ENCODE measurements at regions not wholly inside any gene's neighbourhood (a gene's known extent, or its start where the extent isn't known, plus 50 kb on each side); places are given as distances from the start of the nearest gene placed in this dataset.

GRCh38 chr3:107067421-107067820, 309.8 kb upstream of the CCDC54 start:
- Mint-ChIP-seq H3K9me3 (no peaks in the 10 kb centered on the region), H3K4me3 (no peak overlapping the region)

GRCh38 chr3:107068980-107069379, 308.3 kb upstream of the CCDC54 start:
- Mint-ChIP-seq H3K27ac (no peak overlapping the region), H3K9me3 (no peaks in the 10 kb centered on the region), H3K4me3 (no peak overlapping the region)

More at GRCh38 chr3:107067421-107067820, 309.8 kb upstream of the CCDC54 start:
- Mint-ChIP-seq H3K4me1 (ENCODE audit: low read depth) (peaks cover 16% of the 10 kb centered on the region), H3K36me3 (ENCODE audit: low read depth) (no peaks in the 10 kb centered on the region), H3K27me3 (peaks cover 7% of the 10 kb centered on the region), H3K27ac (no peak overlapping the region)

DNA sequence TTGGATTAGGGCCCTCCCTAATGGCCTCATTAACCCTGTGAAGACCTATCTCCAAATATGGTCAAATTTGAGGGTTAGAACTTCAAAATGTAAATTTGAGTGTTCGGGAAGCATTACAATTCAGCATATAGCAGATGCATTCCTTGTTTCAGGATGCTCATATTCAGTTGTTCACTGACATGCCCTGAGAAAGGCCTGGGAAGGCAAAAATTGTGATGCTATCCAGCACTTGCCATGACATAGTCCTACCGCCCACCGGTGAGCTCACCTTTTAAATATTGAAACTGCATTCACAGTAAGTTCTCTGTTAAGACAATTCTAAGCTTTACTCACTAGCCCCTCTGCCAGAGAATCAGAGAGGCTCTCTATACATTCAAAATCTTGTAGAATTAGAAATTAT, 300.3 kb upstream of the CCDC54 start:
- Mint-ChIP-seq H3K4me1 (ENCODE audit: low read depth) (no peaks in the 10 kb centered on the region), H3K36me3 (ENCODE audit: low read depth) (no peaks in the 10 kb centered on the region), H3K4me3 (no peak overlapping the region), H3K27ac (no peak overlapping the region), H3K9me3 (no peaks in the 10 kb centered on the region), H3K27me3 (no peaks in the 10 kb centered on the region)

More at GRCh38 chr3:107068980-107069379, 308.3 kb upstream of the CCDC54 start:
- peaks cover 16% of the 10 kb centered on the region for H3K4me1 Mint-ChIP-seq (ENCODE audit: low read depth)
- H3K27me3 Mint-ChIP-seq, result peaks cover 7% of the 10 kb centered on the region
- H3K36me3 Mint-ChIP-seq (ENCODE audit: low read depth), result no peaks in the 10 kb centered on the region

GRCh38 chr3:107077391-107077790, 299.8 kb upstream of the CCDC54 start:
- no peaks in the 10 kb centered on the region for H3K36me3 Mint-ChIP-seq (ENCODE audit: low read depth)

GRCh38 chr3:107082527-107082926, 294.7 kb upstream of the CCDC54 start:
- H3K36me3 Mint-ChIP-seq (ENCODE audit: low read depth), result no peaks in the 10 kb centered on the region
- H3K4me3 Mint-ChIP-seq, result no peak overlapping the region
- H3K4me1 Mint-ChIP-seq (ENCODE audit: low read depth), result no peaks in the 10 kb centered on the region
- no peak overlapping the region for H3K27ac Mint-ChIP-seq
- H3K9me3 Mint-ChIP-seq, result no peaks in the 10 kb centered on the region
- peaks cover 6% of the 10 kb centered on the region for H3K27me3 Mint-ChIP-seq

More at GRCh38 chr3:107077391-107077790, 299.8 kb upstream of the CCDC54 start:
- Mint-ChIP-seq H3K4me1 (ENCODE audit: low read depth) (no peaks in the 10 kb centered on the region), H3K9me3 (no peaks in the 10 kb centered on the region), H3K27me3 (no peaks in the 10 kb centered on the region), H3K4me3 (no peak overlapping the region), H3K27ac (no peak overlapping the region)

- Mint-ChIP-seq H3K4me1 (ENCODE audit: low read depth) (no peaks in the 10 kb centered on the region), H3K27ac (no peak overlapping the region), H3K27me3 (peaks cover 6% of the 10 kb centered on the region), H3K4me3 (no peak overlapping the region), H3K9me3 (no peaks in the 10 kb centered on the region), H3K36me3 (ENCODE audit: low read depth) (no peaks in the 10 kb centered on the region)
These were observed 292.0 kb upstream of the CCDC54 start for GRCh38 chr3:107085261-107085660.

DNA sequence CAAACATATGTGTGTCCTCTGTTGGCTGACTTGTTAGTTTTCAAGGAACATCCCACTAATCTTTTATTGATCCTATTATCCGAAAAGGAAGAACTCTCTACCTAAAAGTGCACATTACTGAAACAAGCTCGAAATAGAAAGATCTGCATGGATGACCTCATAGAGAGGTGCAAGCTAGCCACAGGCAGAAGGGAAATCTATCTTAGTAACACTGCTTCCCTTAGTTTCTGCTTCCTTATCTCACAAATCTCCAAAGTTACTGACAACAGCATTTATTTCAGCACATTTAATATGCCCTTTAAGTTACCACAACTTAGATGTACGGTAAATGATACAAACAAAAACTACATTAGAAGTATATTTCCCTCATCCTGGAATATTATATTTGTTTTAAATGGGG, 285.1 kb upstream of the CCDC54 start:
- H3K9me3 Mint-ChIP-seq, result no peaks in the 10 kb centered on the region
- H3K36me3 Mint-ChIP-seq (ENCODE audit: low read depth), result no peaks in the 10 kb centered on the region
- H3K4me3 Mint-ChIP-seq, result no peak overlapping the region
- peaks cover 7% of the 10 kb centered on the region for H3K27me3 Mint-ChIP-seq
- no peaks in the 10 kb centered on the region for H3K4me1 Mint-ChIP-seq (ENCODE audit: low read depth)
- no peak overlapping the region for H3K27ac Mint-ChIP-seq

DNA sequence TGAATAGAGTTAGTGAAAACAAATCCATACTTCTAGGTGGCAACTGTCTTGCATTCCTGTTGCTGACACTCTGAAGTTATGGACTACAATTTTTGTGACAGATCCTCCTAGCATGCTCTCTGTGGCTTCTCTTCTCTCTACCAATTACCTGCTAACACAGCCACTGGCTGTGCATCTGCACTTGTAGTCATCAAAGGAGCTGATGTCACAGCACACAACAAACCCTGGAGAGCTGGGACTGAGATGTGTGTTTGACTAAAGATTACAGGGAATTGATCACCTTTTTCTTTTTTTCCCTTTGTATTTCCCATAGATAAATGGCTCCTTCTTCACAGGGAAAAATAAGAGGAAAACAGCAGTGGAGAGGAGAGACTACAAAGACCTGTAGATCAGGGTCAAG, 278.4 kb upstream of the CCDC54 start:
- H3K27ac Mint-ChIP-seq, result no peak overlapping the region
- peaks cover 7% of the 10 kb centered on the region for H3K27me3 Mint-ChIP-seq

GRCh38 chr3:107100137-107100536, 277.1 kb upstream of the CCDC54 start:
- no peaks in the 10 kb centered on the region for H3K9me3 Mint-ChIP-seq
- H3K36me3 Mint-ChIP-seq (ENCODE audit: low read depth), result no peaks in the 10 kb centered on the region
- no peaks in the 10 kb centered on the region for H3K4me1 Mint-ChIP-seq (ENCODE audit: low read depth)
- H3K27ac Mint-ChIP-seq, result no peak overlapping the region
- no peak overlapping the region for H3K4me3 Mint-ChIP-seq
- H3K27me3 Mint-ChIP-seq, result peaks cover 4% of the 10 kb centered on the region

More for the DNA sequence above, 278.4 kb upstream of the CCDC54 start:
- Mint-ChIP-seq H3K9me3 (no peaks in the 10 kb centered on the region), H3K4me3 (no peak overlapping the region), H3K36me3 (ENCODE audit: low read depth) (no peaks in the 10 kb centered on the region), H3K4me1 (ENCODE audit: low read depth) (no peaks in the 10 kb centered on the region)

DNA sequence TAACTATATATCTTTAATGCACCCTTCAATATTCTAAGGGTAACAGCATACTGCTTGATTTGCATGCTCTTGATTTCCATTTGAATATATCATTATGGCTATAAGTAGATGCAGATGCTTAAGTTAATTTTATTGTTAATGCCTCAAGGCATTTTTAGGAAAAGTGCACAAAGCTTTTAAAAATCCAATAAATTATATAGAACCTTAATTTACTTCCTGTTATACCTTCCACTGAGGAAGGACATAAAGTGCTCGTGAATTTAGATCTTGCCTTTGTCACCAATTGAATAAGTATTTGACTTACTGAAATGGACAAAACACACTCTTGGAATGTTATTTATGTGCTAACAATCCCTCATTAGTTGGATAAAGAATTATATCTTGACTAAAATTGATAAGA, 276.7 kb upstream of the CCDC54 start:
- Mint-ChIP-seq H3K27me3 (peaks cover 4% of the 10 kb centered on the region), H3K27ac (no peak overlapping the region), H3K4me3 (no peak overlapping the region), H3K4me1 (ENCODE audit: low read depth) (no peaks in the 10 kb centered on the region), H3K9me3 (no peaks in the 10 kb centered on the region), H3K36me3 (ENCODE audit: low read depth) (no peaks in the 10 kb centered on the region)

DNA sequence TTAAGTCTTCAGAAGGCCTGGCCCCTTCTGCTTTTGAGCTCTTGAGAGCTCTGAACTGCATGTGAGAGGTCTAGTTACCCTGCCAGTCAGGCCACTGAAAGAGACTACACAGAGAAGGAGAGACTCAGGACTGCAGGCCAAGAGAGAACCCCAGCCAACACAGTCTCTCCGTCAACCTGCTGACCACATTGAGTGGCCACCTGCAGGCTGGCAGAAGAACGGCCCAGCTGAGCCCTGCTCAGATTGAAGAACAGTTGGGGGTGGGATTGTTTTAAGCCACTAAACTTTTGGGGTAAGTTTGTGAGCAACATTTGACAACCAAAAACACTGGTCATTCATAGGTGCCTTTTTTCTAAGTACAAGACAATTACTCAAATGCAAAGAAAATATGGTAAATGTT, 273.5 kb upstream of the CCDC54 start:
- no peaks in the 10 kb centered on the region for H3K4me1 Mint-ChIP-seq (ENCODE audit: low read depth)

GRCh38 chr3:107106316-107106715, 270.9 kb upstream of the CCDC54 start:
- Mint-ChIP-seq H3K4me1 (ENCODE audit: low read depth) (no peaks in the 10 kb centered on the region), H3K27ac (no peak overlapping the region), H3K27me3 (peaks cover 4% of the 10 kb centered on the region), H3K4me3 (no peak overlapping the region), H3K9me3 (no peaks in the 10 kb centered on the region), H3K36me3 (ENCODE audit: low read depth) (no peaks in the 10 kb centered on the region)

More for the DNA sequence above, 273.5 kb upstream of the CCDC54 start:
- H3K4me3 Mint-ChIP-seq, result no peak overlapping the region
- peaks cover 4% of the 10 kb centered on the region for H3K27me3 Mint-ChIP-seq
- no peaks in the 10 kb centered on the region for H3K36me3 Mint-ChIP-seq (ENCODE audit: low read depth)
- no peak overlapping the region for H3K27ac Mint-ChIP-seq
- no peaks in the 10 kb centered on the region for H3K9me3 Mint-ChIP-seq

- H3K27ac Mint-ChIP-seq, result no peak overlapping the region
- no peaks in the 10 kb centered on the region for H3K36me3 Mint-ChIP-seq (ENCODE audit: low read depth)
- H3K27me3 Mint-ChIP-seq, result peaks cover 4% of the 10 kb centered on the region
- no peaks in the 10 kb centered on the region for H3K4me1 Mint-ChIP-seq (ENCODE audit: low read depth)
- H3K9me3 Mint-ChIP-seq, result no peaks in the 10 kb centered on the region
- H3K4me3 Mint-ChIP-seq, result no peak overlapping the region
These were observed 270.3 kb upstream of the CCDC54 start for GRCh38 chr3:107106907-107107306.

DNA sequence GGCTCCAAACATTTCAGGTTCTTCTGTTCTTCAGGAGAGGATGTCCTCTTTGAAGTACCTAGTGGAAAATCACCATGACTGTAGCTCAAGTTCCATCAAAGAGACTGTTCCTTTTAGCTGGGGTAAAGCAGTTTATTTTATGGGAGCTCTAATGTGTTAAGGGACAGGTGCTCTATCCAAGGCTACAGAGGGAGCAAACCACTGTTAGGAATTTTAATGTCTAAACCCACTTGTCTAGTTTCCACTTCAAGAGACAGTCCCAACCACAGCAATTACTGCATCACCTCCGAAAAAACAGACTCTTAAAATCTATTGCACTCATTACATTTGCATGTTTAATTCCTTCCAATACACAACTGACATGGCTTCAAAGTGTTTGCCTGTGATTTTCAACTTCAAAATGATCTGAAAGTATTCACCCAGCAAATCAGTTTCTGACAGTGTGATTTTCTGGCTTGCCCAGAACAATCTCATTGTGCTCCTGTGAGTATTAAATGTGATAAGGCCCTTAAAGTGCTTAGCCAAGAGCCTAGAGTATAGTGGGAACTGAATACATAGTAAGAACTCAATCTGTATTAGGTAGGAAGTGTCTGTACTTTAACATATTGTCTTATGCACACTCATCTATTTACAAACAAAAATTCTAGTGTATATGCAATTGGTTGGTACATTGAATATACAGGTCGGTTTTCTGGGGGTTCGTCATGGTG, 266.5 kb upstream of the CCDC54 start:
- H3K9me3 Mint-ChIP-seq, result no peaks in the 10 kb centered on the region
- H3K36me3 Mint-ChIP-seq (ENCODE audit: low read depth), result no peaks in the 10 kb centered on the region
- H3K27ac Mint-ChIP-seq, result no peak overlapping the region
- H3K27me3 Mint-ChIP-seq, result no peaks in the 10 kb centered on the region
- H3K4me1 Mint-ChIP-seq (ENCODE audit: low read depth), result no peaks in the 10 kb centered on the region
- no peak overlapping the region for H3K4me3 Mint-ChIP-seq

- H3K27me3 Mint-ChIP-seq, result no peaks in the 10 kb centered on the region
- H3K9me3 Mint-ChIP-seq, result no peaks in the 10 kb centered on the region
- H3K36me3 Mint-ChIP-seq (ENCODE audit: low read depth), result no peaks in the 10 kb centered on the region
- no peak overlapping the region for H3K4me3 Mint-ChIP-seq
- H3K27ac Mint-ChIP-seq, result no peak overlapping the region
- H3K4me1 Mint-ChIP-seq (ENCODE audit: low read depth), result no peaks in the 10 kb centered on the region
These were observed 265.4 kb upstream of the CCDC54 start for GRCh38 chr3:107111872-107112271.

- Mint-ChIP-seq H3K9me3 (no peaks in the 10 kb centered on the region), H3K4me3 (no peak overlapping the region), H3K27me3 (peaks cover 2% of the 10 kb centered on the region), H3K36me3 (ENCODE audit: low read depth) (no peaks in the 10 kb centered on the region), H3K27ac (no peak overlapping the region), H3K4me1 (ENCODE audit: low read depth) (no peaks in the 10 kb centered on the region)
These were observed 264.9 kb upstream of the CCDC54 start for GRCh38 chr3:107112356-107112755.
